ENCODE measurements at regions not wholly inside any gene's neighbourhood (a gene's known extent, or its start where the extent isn't known, plus 50 kb on each side); places are given as distances from the start of the nearest gene placed in this dataset.

GRCh38 chr4:124417371-124417770 lies 295.2 kb downstream of the ANKRD50 start:
- Histone ChIP-seq H3K9ac (ENCODE audit: low read length) (no peak overlapping the region), H3K4me1 (ENCODE audit: insufficient read depth, low read length) (no peaks in the 10 kb centered on the region), H3K9me3 (ENCODE audit: low read length) (no peaks in the 10 kb centered on the region), H3K27me3 (ENCODE audit: control insufficient read depth in 1 of 2, insufficient read depth in 2 of 2, low read length in 2 of 2) (no peaks in the 10 kb centered on the region), H3K4me3 (ENCODE audit: low read depth in 1 of 2, low read length in 2 of 2) (no peak overlapping the region), H3K27ac (ENCODE audit: low read depth, low read length) (no peak overlapping the region), H3K36me3 (ENCODE audit: insufficient read depth, low read length) (no peaks in the 10 kb centered on the region)

GRCh38 chr4:124420166-124420695 lies 292.3 kb downstream of the ANKRD50 start:
- Histone ChIP-seq H3K9me3 (ENCODE audit: low read length) (no peaks in the 10 kb centered on the region), H3K4me1 (ENCODE audit: insufficient read depth, low read length) (no peaks in the 10 kb centered on the region), H3K27me3 (ENCODE audit: control insufficient read depth in 1 of 2, insufficient read depth in 2 of 2, low read length in 2 of 2) (no peaks in the 10 kb centered on the region), H3K9ac (ENCODE audit: low read length) (no peak overlapping the region), H3K27ac (ENCODE audit: low read depth, low read length) (no peak overlapping the region), H3K4me3 (ENCODE audit: low read depth in 1 of 2, low read length in 2 of 2) (no peak overlapping the region), H3K36me3 (ENCODE audit: insufficient read depth, low read length) (no peaks in the 10 kb centered on the region)

- Histone ChIP-seq H3K9me3 (ENCODE audit: low read length) (no peaks in the 10 kb centered on the region), H3K4me1 (ENCODE audit: insufficient read depth, low read length) (no peaks in the 10 kb centered on the region), H3K4me3 (ENCODE audit: low read depth in 1 of 2, low read length in 2 of 2) (no peak overlapping the region), H3K36me3 (ENCODE audit: insufficient read depth, low read length) (no peaks in the 10 kb centered on the region), H3K9ac (ENCODE audit: low read length) (no peak overlapping the region), H3K27ac (ENCODE audit: low read depth, low read length) (no peak overlapping the region), H3K27me3 (ENCODE audit: control insufficient read depth in 1 of 2, insufficient read depth in 2 of 2, low read length in 2 of 2) (no peaks in the 10 kb centered on the region)
These were observed 289.4 kb downstream of the ANKRD50 start for GRCh38 chr4:124423160-124423559.

- no peak overlapping the region for H3K4me3 ChIP-seq (ENCODE audit: low read depth in 1 of 2, low read length in 2 of 2)
- no peak overlapping the region for H3K9ac ChIP-seq (ENCODE audit: low read length)
These were observed 286.3 kb downstream of the ANKRD50 start for GRCh38 chr4:124426279-124426678.

GRCh38 chr4:124427095-124427767 lies 285.3 kb downstream of the ANKRD50 start:
- Histone ChIP-seq H3K9ac (ENCODE audit: low read length) (no peak overlapping the region), H3K36me3 (ENCODE audit: insufficient read depth, low read length) (no peaks in the 10 kb centered on the region), H3K9me3 (ENCODE audit: low read length) (no peaks in the 10 kb centered on the region), H3K4me1 (ENCODE audit: insufficient read depth, low read length) (no peaks in the 10 kb centered on the region), H3K27ac (ENCODE audit: low read depth, low read length) (no peak overlapping the region), H3K4me3 (ENCODE audit: low read depth in 1 of 2, low read length in 2 of 2) (no peak overlapping the region), H3K27me3 (ENCODE audit: control insufficient read depth in 1 of 2, insufficient read depth in 2 of 2, low read length in 2 of 2) (no peaks in the 10 kb centered on the region)

More at GRCh38 chr4:124426279-124426678, 286.3 kb downstream of the ANKRD50 start:
- no peak overlapping the region for H3K27ac ChIP-seq (ENCODE audit: low read depth, low read length)
- H3K4me1 ChIP-seq (ENCODE audit: insufficient read depth, low read length), result no peaks in the 10 kb centered on the region
- H3K36me3 ChIP-seq (ENCODE audit: insufficient read depth, low read length), result no peaks in the 10 kb centered on the region
- H3K9me3 ChIP-seq (ENCODE audit: low read length), result no peaks in the 10 kb centered on the region
- H3K27me3 ChIP-seq (ENCODE audit: control insufficient read depth in 1 of 2, insufficient read depth in 2 of 2, low read length in 2 of 2), result no peaks in the 10 kb centered on the region

GRCh38 chr4:124428648-124429047 lies 283.9 kb downstream of the ANKRD50 start:
- Histone ChIP-seq H3K27me3 (ENCODE audit: control insufficient read depth in 1 of 2, insufficient read depth in 2 of 2, low read length in 2 of 2) (no peaks in the 10 kb centered on the region), H3K27ac (ENCODE audit: low read depth, low read length) (no peak overlapping the region), H3K4me3 (ENCODE audit: low read depth in 1 of 2, low read length in 2 of 2) (no peak overlapping the region), H3K4me1 (ENCODE audit: insufficient read depth, low read length) (no peaks in the 10 kb centered on the region), H3K9me3 (ENCODE audit: low read length) (no peaks in the 10 kb centered on the region), H3K36me3 (ENCODE audit: insufficient read depth, low read length) (no peaks in the 10 kb centered on the region), H3K9ac (ENCODE audit: low read length) (no peak overlapping the region)

- H3K36me3 ChIP-seq (ENCODE audit: insufficient read depth, low read length), result no peaks in the 10 kb centered on the region
- H3K27ac ChIP-seq (ENCODE audit: low read depth, low read length), result no peak overlapping the region
- H3K9me3 ChIP-seq (ENCODE audit: low read length), result no peaks in the 10 kb centered on the region
- no peaks in the 10 kb centered on the region for H3K27me3 ChIP-seq (ENCODE audit: control insufficient read depth in 1 of 2, insufficient read depth in 2 of 2, low read length in 2 of 2)
- H3K9ac ChIP-seq (ENCODE audit: low read length), result no peak overlapping the region
- no peaks in the 10 kb centered on the region for H3K4me1 ChIP-seq (ENCODE audit: insufficient read depth, low read length)
- no peak overlapping the region for H3K4me3 ChIP-seq (ENCODE audit: low read depth in 1 of 2, low read length in 2 of 2)
These were observed 282.7 kb downstream of the ANKRD50 start for GRCh38 chr4:124429746-124430250.

- Histone ChIP-seq H3K36me3 (ENCODE audit: insufficient read depth, low read length) (no peaks in the 10 kb centered on the region), H3K9ac (ENCODE audit: low read length) (no peak overlapping the region), H3K27me3 (ENCODE audit: control insufficient read depth in 1 of 2, insufficient read depth in 2 of 2, low read length in 2 of 2) (no peaks in the 10 kb centered on the region), H3K27ac (ENCODE audit: low read depth, low read length) (no peak overlapping the region), H3K4me3 (ENCODE audit: low read depth in 1 of 2, low read length in 2 of 2) (no peak overlapping the region), H3K4me1 (ENCODE audit: insufficient read depth, low read length) (no peaks in the 10 kb centered on the region), H3K9me3 (ENCODE audit: low read length) (no peaks in the 10 kb centered on the region)
These were observed 280.8 kb downstream of the ANKRD50 start for GRCh38 chr4:124431653-124432192.

- no peak overlapping the region for H3K27ac ChIP-seq (ENCODE audit: low read depth, low read length)
- no peaks in the 10 kb centered on the region for H3K27me3 ChIP-seq (ENCODE audit: control insufficient read depth in 1 of 2, insufficient read depth in 2 of 2, low read length in 2 of 2)
- H3K36me3 ChIP-seq (ENCODE audit: insufficient read depth, low read length), result no peaks in the 10 kb centered on the region
- no peak overlapping the region for H3K4me3 ChIP-seq (ENCODE audit: low read depth in 1 of 2, low read length in 2 of 2)
- no peaks in the 10 kb centered on the region for H3K4me1 ChIP-seq (ENCODE audit: insufficient read depth, low read length)
- H3K9ac ChIP-seq (ENCODE audit: low read length), result no peak overlapping the region
- H3K9me3 ChIP-seq (ENCODE audit: low read length), result no peaks in the 10 kb centered on the region
These were observed 280.0 kb downstream of the ANKRD50 start for GRCh38 chr4:124432500-124432899.

- Histone ChIP-seq H3K9me3 (ENCODE audit: low read length) (no peaks in the 10 kb centered on the region), H3K36me3 (ENCODE audit: insufficient read depth, low read length) (no peaks in the 10 kb centered on the region), H3K4me3 (ENCODE audit: low read depth in 1 of 2, low read length in 2 of 2) (no peak overlapping the region), H3K27me3 (ENCODE audit: control insufficient read depth in 1 of 2, insufficient read depth in 2 of 2, low read length in 2 of 2) (no peaks in the 10 kb centered on the region), H3K9ac (ENCODE audit: low read length) (no peak overlapping the region), H3K4me1 (ENCODE audit: insufficient read depth, low read length) (no peaks in the 10 kb centered on the region), H3K27ac (ENCODE audit: low read depth, low read length) (no peak overlapping the region)
These were observed 279.5 kb downstream of the ANKRD50 start for GRCh38 chr4:124433044-124433443.

GRCh38 chr4:124433500-124433899 lies 279.0 kb downstream of the ANKRD50 start:
- Histone ChIP-seq H3K4me3 (ENCODE audit: low read depth in 1 of 2, low read length in 2 of 2) (no peak overlapping the region), H3K9me3 (ENCODE audit: low read length) (no peaks in the 10 kb centered on the region), H3K27ac (ENCODE audit: low read depth, low read length) (no peak overlapping the region), H3K27me3 (ENCODE audit: control insufficient read depth in 1 of 2, insufficient read depth in 2 of 2, low read length in 2 of 2) (no peaks in the 10 kb centered on the region), H3K36me3 (ENCODE audit: insufficient read depth, low read length) (no peaks in the 10 kb centered on the region), H3K4me1 (ENCODE audit: insufficient read depth, low read length) (no peaks in the 10 kb centered on the region), H3K9ac (ENCODE audit: low read length) (no peak overlapping the region)

Measured in muscle layer of colon (tissue), 2 donors.